ENCODE measurements at regions not wholly inside any gene's neighbourhood (a gene's known extent, or its start where the extent isn't known, plus 50 kb on each side); places are given as distances from the start of the nearest gene placed in this dataset.

GRCh38 chr3:13704174-13704573 is 155.2 kb downstream of the FBLN2 start:
- no peak overlapping the region for H3K18ac ChIP-seq (ENCODE audit: insufficient read length, low read depth, low read length)
- H2BK5ac ChIP-seq (ENCODE audit: insufficient read length, low read length): no peak overlapping the region
- no peak overlapping the region for H2BK12ac ChIP-seq (ENCODE audit: insufficient read length, low read depth, low read length)
- no peak overlapping the region for H3K27ac ChIP-seq (ENCODE audit: insufficient read length, low read depth, low read length)
- H3K23ac ChIP-seq (ENCODE audit: insufficient read length, low read depth, low read length): no peak overlapping the region
- H3K9ac ChIP-seq (ENCODE audit: extremely low read depth, insufficient read length, low read length): no peak overlapping the region
- no CpG with 5 or more reads among the region's 6 CpGs for WGBS (ENCODE audit: extremely low coverage, insufficient read length, low lambda C conversion rate)
- no peak overlapping the region for H4K5ac ChIP-seq (ENCODE audit: insufficient read length, low read depth, low read length)
- no peak for TF ChIP-seq CTCF (conservative IDR thresholded peaks at IDR 0.05)
- H3K79me2 ChIP-seq (ENCODE audit: insufficient read depth, low read length): no peaks in the 10 kb centered on the region
- H3K27me3 Mint-ChIP-seq (ENCODE audit: low read depth): peaks cover 24% of the 10 kb centered on the region
- H3K9me3 Mint-ChIP-seq: peaks cover 22 to 23% of the 10 kb centered on the region in 2 experiments; a peak in 4 of 5 replicates
- no peak overlapping the region for H3K4me2 ChIP-seq (ENCODE audit: insufficient read depth, insufficient read length, low read length)
- DNase-seq: no peak
- H3K27ac Mint-ChIP-seq: no peak overlapping the region
- no peaks in the 10 kb centered on the region for H4K20me1 ChIP-seq (ENCODE audit: control insufficient read depth, insufficient read depth, insufficient read length)
- no peak overlapping the region for H3K4ac ChIP-seq (ENCODE audit: low read depth, low read length)
- no peak overlapping the region for H2BK120ac ChIP-seq (ENCODE audit: low read depth, low read length, poor library complexity, severe bottlenecking)
- peaks cover 6% of the 10 kb centered on the region for H3K9me3 ChIP-seq (ENCODE audit: control insufficient read depth, low read depth, low read length)
- H3K36me3 Mint-ChIP-seq (ENCODE audit: insufficient read depth in 1 of 3, low read depth in 3 of 3): no peaks in the 10 kb centered on the region; a peak in 2 of 7 replicates
- H2BK20ac ChIP-seq (ENCODE audit: low read depth, low read length, poor library complexity, severe bottlenecking): no peak overlapping the region
- H3K79me1 ChIP-seq (ENCODE audit: insufficient read depth, low read depth, low read length, poor library complexity, severe bottlenecking): no peaks in the 10 kb centered on the region
- H2BK15ac ChIP-seq (ENCODE audit: low read depth, low read length): no peak overlapping the region
- no peaks in the 10 kb centered on the region for H3K27me3 ChIP-seq (ENCODE audit: insufficient read depth, low read length)
- no peaks in the 10 kb centered on the region for H3K4me1 ChIP-seq (ENCODE audit: insufficient read depth, low read length)
- H3K4me1 Mint-ChIP-seq: peaks cover 9 to 16% of the 10 kb centered on the region in 2 experiments
- H3K4me3 Mint-ChIP-seq: no peak overlapping the region
- H3T11ph ChIP-seq (ENCODE audit: low read length): no peak overlapping the region
- H4K8ac ChIP-seq (replicated peaks; ENCODE audit: insufficient read length, low read depth, low read length): no peak overlapping the region
- H2AK5ac ChIP-seq (ENCODE audit: insufficient read length, low read length): no peak overlapping the region
- H4K91ac ChIP-seq (ENCODE audit: insufficient read length, low read depth, low read length): no peak overlapping the region
- no peak overlapping the region for H2AFZ ChIP-seq (ENCODE audit: low read length)
- no peak overlapping the region for H3K14ac ChIP-seq (ENCODE audit: insufficient read depth, low read length)
- H3K23me2 ChIP-seq (ENCODE audit: insufficient read length, low read depth, low read length, poor library complexity, severe bottlenecking): no peaks in the 10 kb centered on the region
- no peak overlapping the region for H3K56ac ChIP-seq (ENCODE audit: insufficient read length, low read depth, low read length)

Data from H9 (cell line).